IPS-NIHi11 (cell line): ENCODE measurements at regions not wholly inside any gene's neighbourhood (a gene's known extent, or its start where the extent isn't known, plus 50 kb on each side); places are given as distances from the start of the nearest gene placed in this dataset.
"Not testable (repeated sequence)": the region's sequence is repeated elsewhere in the genome, so short reads cannot be mapped to it uniquely, and the experiment has no call there.

Experiments used
- DNase-seq: peaks from one replicate; pipeline ENCODE4 v3.0.0; 2012; ENCODE audit warnings: mixed read lengths, low spot score

DNA sequence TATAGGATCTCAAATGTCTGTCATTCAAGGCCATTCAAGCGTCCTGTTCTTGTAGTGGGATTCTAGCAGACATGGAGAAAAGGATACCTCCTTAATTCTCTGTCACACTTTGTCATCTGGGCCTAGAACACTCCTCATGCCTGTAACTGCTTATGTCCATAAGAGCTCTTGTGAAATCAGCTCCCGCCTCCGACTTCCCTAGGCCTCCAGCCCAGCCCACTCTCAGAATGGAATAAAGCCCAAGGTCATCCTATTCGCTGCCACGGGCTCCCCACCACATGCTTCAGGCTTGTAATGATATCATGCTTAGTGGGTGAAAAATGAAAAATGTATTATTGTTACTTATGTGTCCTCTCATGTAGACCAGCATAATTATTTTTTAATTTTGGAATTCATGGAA lies 632.5 kb downstream of the ISL1 start:
- no peak for DNase-seq

GRCh38 chr5:52017567-52017966 lies 634.3 kb downstream of the ISL1 start:
- no peak for DNase-seq

DNA sequence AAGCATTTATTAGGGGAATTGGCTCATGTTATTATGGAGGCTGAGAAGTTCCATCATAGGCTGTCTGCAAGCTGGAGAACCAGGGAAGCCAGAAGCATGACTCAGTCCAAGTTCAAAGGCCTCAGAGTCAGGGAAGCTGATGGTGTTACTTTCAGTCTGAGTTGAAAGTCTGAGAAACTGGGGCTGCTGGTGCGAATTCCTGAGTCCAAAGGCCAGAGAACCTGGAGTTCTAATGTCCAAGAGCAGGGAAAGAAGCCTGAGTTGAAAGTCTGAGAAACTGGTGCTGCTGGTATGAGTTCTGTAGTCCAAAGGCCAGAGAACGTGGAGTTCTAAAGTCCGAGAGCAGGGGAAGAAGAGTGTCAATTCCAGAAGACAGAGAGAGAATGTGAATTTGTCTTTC lies 641.1 kb downstream of the ISL1 start:
- DNase-seq, result no peak

DNA sequence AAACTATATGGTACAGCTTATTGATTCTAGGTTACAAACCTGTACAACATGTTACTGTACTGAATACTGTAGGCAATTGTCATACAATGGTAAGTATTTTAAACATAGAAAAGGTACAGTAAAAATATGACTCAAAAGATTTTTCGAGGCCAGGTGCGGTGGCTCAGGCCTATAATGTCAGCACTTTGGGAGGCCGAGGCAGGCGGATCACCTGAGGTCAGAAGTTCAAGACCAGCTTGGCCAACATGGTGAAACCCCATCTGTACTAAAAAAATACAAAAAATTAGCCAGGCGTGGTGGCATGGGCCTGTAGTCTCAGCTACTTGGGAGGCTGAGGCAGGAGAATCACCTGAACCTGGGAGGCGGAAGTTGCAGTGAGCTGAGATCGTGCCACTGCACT lies 646.6 kb downstream of the ISL1 start:
- not testable (repeated sequence) for DNase-seq

- no peak for DNase-seq
Observed at GRCh38 chr5:52041842-52042241, 658.6 kb downstream of the ISL1 start.

GRCh38 chr5:52043137-52043536 lies 659.9 kb downstream of the ISL1 start:
- no peak for DNase-seq

DNA sequence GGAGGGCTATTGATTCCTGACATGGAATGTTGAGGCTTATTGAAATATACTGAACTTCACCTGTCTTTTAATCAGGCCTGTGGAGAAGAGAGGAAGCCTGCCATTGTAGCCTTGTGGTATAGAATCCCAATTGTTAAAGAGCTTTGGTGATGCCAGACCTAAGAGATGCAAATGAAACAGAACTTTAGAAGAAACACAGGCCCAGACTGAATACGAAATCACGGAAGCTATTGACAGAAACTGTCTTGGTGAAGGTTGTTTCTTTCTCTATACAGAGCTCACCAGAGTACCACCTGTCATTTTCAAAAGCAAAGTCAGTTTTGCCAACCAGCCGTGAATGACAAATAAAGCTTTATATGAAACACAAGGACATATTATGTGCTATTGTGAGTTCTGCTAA lies 660.3 kb downstream of the ISL1 start:
- DNase-seq, result peak; percentile 22

DNA sequence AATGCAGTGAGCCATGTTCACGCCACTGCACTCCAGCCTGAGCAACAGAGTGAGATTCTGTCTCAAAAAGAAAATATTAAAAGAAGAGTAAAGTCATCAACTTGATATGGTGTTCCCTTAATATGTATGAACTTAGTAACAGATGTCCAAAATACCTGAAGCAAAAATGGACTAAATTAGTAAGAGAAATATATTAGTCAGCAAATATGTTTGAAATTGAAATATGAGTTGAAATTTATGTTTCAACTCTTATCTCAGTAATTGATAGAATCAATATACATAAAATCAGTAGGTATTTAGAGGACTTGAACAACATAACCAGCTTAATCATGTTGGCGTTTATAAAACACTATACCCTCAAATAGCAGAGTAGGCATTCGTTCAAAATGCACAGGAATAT lies 668.5 kb downstream of the ISL1 start:
- no peak for DNase-seq

GRCh38 chr5:52063186-52063585 lies 679.9 kb downstream of the ISL1 start:
- no peak for DNase-seq

GRCh38 chr5:52065182-52065581 lies 681.9 kb downstream of the ISL1 start:
- DNase-seq, result no peak

DNA sequence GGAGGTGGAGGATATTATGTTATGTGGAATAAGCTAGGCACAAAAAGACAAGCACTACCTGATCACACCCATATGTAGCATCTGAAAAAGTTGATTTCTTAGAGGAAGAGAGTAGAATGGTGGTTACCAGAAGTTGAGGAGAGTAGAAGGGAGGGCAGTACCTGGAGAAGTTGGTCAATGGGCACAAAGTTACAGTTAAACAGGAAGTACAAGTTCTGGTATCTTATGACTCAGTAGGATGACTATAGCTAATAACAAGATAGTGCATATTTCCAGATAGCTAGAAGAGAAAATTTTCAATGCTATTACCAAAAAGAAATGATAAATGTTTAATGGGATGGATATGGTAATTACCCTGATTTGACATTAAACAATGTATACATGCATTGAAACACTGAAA lies 686.7 kb downstream of the ISL1 start:
- no peak for DNase-seq

DNA sequence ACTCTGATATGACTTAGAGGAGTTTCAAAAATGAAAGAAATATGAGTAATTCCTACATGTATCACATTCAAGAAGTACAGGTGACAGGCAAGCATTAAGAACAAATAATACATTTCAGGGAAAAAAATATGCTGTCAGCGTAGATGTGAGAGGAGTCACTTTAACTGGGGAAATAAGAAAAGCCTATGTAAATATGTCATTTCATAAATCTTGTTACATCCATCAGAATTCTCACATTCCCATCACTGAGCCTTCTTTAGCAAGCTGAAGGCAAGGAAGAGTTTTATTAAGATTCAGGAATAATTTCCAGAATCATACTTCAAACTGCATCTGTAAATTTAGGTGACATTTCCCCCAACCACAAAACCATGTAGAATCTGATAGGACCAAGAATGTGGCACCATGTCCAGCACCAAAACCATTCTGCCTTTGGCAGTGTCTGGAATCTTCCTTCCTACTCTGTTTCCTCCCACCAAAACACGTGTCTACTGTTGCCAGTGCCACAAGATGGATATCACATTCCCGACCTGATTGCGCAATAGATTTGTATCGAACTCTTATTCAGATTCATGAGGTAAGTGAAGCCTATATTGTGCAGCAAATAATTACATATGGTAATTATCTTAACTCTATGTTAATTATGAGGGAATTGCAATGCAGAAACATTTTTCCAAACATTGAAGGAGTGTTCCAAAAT lies 690.9 kb downstream of the ISL1 start:
- no peak for DNase-seq

GRCh38 chr5:52077941-52078815 lies 694.9 kb downstream of the ISL1 start:
- peak; percentile 9 for DNase-seq

DNA sequence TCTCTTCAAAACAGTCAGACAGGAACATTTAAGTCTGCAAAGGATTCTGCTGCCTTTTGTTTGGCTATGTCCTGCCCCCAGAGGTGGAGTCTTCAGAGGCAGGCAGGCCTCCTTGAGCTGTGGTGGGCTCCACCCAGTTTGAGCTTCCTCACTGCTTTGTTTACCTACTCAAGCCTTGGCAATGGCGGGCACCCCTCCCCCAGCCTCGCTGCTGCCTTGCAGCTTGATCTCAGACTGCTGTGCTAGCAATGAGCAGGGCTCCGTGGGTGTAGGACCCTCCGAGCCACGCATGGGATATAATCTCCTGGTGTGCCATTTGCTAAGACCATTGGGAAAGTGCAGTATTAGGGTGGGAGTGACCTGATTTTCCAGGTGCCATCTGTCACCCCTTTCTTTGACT lies 685.4 kb upstream of the ITGA1 start:
- DNase-seq, result not testable (repeated sequence)

DNA sequence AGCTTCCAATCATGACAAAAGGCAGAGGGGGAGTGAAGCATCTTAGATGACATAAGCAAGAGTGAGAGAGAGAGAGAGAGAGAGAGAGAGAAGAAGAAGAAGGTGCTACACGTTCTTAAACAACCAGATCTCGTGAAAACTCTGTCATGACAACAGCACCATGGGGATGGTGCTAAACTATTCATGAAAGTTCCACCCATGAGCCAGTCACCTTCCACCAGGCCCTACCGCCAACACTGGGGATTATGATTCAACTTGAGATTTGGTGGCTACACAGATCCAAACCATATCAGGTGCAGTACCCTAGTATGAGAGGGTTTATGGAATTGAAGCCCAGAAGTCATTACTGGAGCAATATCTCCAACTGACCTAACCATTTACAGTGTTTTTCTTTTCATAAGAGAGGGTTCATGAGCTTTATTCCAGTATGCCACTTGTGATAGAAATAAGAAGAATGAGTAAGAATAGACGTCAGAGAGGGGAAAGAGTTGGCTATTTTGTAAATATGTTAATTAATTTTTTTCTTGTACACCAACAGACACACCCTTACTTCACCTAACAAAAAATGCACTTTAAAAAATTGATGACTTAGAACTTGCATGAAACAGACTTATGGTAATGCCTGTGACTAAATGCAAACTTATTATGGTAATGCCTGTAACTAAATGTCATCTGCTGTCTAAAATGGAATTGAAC lies 680.4 kb upstream of the ITGA1 start:
- DNase-seq, result no peak

GRCh38 chr5:52119768-52120167 lies 667.9 kb upstream of the ITGA1 start:
- DNase-seq, result no peak

GRCh38 chr5:52132053-52132452 lies 655.7 kb upstream of the ITGA1 start:
- DNase-seq, result no peak

- no peak for DNase-seq
Observed at GRCh38 chr5:52134013-52134650, 653.6 kb upstream of the ITGA1 start.

- DNase-seq, result no peak
Observed at GRCh38 chr5:52139888-52140615, 647.7 kb upstream of the ITGA1 start.

DNA sequence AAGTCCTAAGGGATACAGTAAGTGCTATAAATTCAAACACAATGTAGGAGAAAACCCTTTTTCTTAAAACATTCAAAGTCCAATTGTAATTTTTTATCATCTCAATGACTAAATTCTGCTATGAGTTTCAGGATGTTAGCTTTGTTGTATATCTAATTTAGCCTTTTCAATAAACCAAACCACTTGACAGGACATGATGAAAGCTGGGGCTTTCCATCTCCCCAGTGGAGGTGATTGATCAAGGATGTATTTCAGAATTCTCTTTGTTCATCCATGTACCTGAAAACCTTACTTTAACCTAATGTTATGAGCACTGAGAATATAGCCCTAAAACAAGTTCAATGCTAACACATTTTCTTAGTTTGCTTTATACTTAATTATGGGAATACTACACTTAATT lies 639.0 kb upstream of the ITGA1 start:
- no peak for DNase-seq

- no peak for DNase-seq
Observed at GRCh38 chr5:52150501-52150900, 637.2 kb upstream of the ITGA1 start.

- not testable (repeated sequence) for DNase-seq
Observed at GRCh38 chr5:52156809-52157208, 630.9 kb upstream of the ITGA1 start.
